ENCODE measurements at regions not wholly inside any gene's neighbourhood (a gene's known extent, or its start where the extent isn't known, plus 50 kb on each side); places are given as distances from the start of the nearest gene placed in this dataset.
"Not testable (repeated sequence)": the region's sequence is repeated elsewhere in the genome, so short reads cannot be mapped to it uniquely, and the experiment has no call there.

GRCh38 chr13:87976650-87977049, 305.5 kb downstream of the SLITRK5 start:
- not testable (repeated sequence) for TF ChIP-seq CTCF (IDR thresholded peaks at IDR 0.05); POLR2AphosphoS5 (IDR thresholded peaks at IDR 0.05); EP300 (IDR thresholded peaks at IDR 0.05; ENCODE audit: low read depth); POLR2A (IDR thresholded peaks at IDR 0.05)
